Kidney epithelial cell (primary cell): ENCODE measurements at regions not wholly inside any gene's neighbourhood (a gene's known extent, or its start where the extent isn't known, plus 50 kb on each side); places are given as distances from the start of the nearest gene placed in this dataset.

ENCODE experiments used
- DNase-seq: peaks from one replicate; pipeline ENCODE4 v3.0.0-alpha.2; 2010; ENCODE audit warnings: low read depth
- H3K27me3 ChIP-seq: 2 replicates; pipeline ENCODE4 v1.6.0; 2011; ENCODE audit warnings: low read length; ENCODE audit not compliant: control insufficient read depth, insufficient read depth
- H3K36me3 ChIP-seq: 2 replicates; pipeline ENCODE4 v1.5.1; 2011; ENCODE audit warnings: low read length; ENCODE audit not compliant: control insufficient read depth, insufficient read depth
- H3K4me3 ChIP-seq: 2 replicates; pipeline ENCODE4 v1.5.1; 2011; ENCODE audit warnings: low read depth, mild to moderate bottlenecking, control low read depth, low read length
- TF ChIP-seq, protein P1 (sequence below): IDR thresholded peaks from 2 replicates; pipeline ENCODE4 v1.5.1; 2011; ENCODE audit warnings: mild to moderate bottlenecking, moderate library complexity, low read length, control low read depth, inconsistent platforms; ENCODE audit not compliant: insufficient read depth, poor library complexity, severe bottlenecking

DNA sequence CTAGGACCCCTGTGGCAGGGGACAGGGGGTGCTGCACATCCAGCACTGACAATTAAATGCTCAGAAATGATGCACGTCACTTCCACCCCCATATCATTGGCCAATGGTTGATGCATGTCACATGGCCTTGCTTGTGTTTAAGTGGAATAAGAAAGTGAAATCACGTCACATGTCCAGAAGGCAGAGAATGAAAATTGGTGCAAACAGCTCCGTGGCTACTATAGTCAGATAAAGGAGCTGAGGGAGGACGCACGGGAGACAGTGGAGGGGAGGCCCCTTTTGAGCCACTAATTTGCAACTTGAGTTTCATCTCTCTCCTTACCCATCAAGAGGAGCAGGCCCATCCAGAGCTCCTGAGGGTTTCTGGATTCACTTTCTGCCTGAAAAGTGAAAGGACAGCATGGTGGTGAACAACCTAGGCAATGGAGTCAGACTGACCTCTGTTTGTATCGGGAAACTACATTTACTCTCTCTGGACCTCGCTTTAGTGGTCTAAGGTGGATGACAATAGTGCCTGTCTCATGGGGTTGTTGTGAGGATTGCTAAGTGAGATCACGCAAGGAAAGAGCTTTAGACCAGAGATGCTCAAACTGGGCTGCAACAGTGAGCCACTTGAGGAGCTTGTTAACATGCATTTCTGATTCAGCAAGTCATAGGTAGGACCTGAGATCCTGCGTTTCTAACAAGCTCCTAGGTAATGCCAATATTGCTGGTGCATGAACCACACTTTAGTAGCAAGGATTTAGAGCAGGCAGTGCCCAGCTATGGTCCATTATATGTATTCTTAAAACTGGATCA is 133.9 kb upstream of the ADRA1B start:
- no peaks in the 10 kb centered on the region for H3K27me3 ChIP-seq
- no peaks in the 10 kb centered on the region for H3K36me3 ChIP-seq
- H3K4me3 ChIP-seq, result no peak overlapping the region
- TF ChIP-seq, protein P1, sequence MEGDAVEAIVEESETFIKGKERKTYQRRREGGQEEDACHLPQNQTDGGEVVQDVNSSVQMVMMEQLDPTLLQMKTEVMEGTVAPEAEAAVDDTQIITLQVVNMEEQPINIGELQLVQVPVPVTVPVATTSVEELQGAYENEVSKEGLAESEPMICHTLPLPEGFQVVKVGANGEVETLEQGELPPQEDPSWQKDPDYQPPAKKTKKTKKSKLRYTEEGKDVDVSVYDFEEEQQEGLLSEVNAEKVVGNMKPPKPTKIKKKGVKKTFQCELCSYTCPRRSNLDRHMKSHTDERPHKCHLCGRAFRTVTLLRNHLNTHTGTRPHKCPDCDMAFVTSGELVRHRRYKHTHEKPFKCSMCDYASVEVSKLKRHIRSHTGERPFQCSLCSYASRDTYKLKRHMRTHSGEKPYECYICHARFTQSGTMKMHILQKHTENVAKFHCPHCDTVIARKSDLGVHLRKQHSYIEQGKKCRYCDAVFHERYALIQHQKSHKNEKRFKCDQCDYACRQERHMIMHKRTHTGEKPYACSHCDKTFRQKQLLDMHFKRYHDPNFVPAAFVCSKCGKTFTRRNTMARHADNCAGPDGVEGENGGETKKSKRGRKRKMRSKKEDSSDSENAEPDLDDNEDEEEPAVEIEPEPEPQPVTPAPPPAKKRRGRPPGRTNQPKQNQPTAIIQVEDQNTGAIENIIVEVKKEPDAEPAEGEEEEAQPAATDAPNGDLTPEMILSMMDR, result no peak
- DNase-seq, result no peak

DNA sequence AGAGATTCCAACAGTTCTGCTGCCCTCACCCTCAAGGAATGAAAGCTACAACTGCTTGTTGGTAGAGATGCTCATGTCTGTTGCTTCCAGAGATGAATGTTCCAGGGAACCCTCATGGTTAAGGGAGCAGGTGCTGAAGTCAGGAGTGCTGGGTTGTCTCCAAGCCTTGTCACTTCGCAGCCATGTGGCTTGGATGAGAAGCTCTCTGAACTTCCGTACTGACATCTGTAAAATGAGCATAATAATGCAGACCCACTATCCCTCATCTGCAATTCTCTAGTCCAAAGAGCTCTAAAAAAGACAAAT is 133.3 kb upstream of the ADRA1B start:
- Histone ChIP-seq H3K4me3 (no peak overlapping the region), H3K36me3 (no peaks in the 10 kb centered on the region)
- TF ChIP-seq, protein P1, result no peak

DNA sequence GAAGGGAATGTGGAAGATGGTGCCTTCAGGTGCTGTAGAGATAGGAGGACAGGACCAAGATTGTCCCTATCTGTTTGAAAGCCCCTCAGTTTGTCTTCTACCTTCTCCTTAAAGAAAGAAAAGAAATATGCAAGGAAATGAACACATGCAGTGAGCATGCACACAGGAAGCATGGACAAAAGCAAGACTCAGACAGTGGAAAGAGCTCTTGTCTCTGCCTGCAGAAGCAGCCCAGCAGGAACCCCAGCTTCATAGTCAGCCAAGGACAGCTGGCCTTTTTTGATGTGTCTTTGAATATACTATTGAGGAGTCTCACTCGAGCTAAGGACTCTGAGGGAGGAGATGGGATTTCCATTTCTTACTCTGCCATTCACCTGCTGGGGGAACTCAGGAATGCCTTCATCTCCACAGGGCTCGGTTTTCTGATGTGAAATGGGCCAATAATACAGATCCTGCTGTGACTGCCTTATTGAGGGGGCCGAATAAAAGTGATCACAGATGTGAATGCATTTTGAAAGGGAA is 132.5 kb upstream of the ADRA1B start:
- Histone ChIP-seq H3K4me3 (no peak overlapping the region), H3K36me3 (no peaks in the 10 kb centered on the region), H3K27me3 (no peaks in the 10 kb centered on the region)
- DNase-seq, result no peak
- TF ChIP-seq, protein P1, result no peak

More for the DNA sequence above, 133.3 kb upstream of the ADRA1B start:
- no peaks in the 10 kb centered on the region for H3K27me3 ChIP-seq
- no peak for DNase-seq

DNA sequence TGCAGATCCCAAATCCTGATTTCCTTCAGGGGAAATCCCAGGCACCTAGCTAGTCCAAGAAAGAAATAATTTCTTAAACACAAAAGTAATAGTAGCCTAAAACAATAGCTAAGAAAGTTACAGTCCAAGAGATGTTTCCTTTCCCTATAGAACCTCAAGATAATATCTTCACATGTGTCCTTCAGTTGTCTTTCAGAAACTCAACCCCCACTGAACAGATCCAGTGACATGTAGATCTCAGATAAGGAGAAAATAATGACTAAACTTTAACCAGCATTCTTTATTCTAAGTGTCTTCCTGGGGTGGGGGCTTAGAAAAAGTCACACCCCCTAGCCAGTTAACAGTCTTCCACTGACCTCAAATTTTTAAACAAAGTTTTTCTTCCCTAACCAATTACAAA is 131.3 kb upstream of the ADRA1B start:
- TF ChIP-seq, protein P1, result no peak
- H3K27me3 ChIP-seq, result no peaks in the 10 kb centered on the region

DNA sequence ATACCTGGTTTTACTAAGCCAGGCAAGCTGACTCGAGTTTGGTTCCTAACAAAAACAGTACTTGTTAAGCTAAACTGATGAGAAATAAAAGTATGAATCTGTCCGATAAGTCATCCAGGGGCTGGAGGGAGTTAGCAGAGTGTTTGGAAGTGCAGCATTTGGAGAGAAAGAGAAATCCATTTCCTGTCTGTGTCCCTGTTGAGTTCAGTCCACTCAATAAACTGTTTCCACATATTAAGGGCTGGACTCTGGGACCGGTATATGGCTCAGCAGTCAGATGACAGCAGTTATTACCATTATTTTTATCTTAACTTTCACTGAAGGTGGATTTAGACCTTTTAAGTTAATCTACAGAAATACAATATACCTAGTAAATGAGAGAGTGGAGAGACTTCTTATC is 130.6 kb upstream of the ADRA1B start:
- TF ChIP-seq, protein P1, result no peak
- no peak overlapping the region for H3K4me3 ChIP-seq
- DNase-seq, result no peak
- no peaks in the 10 kb centered on the region for H3K27me3 ChIP-seq
- H3K36me3 ChIP-seq, result no peaks in the 10 kb centered on the region

More for the DNA sequence above, 131.3 kb upstream of the ADRA1B start:
- DNase-seq, result no peak
- Histone ChIP-seq H3K36me3 (no peaks in the 10 kb centered on the region), H3K4me3 (no peak overlapping the region)

DNA sequence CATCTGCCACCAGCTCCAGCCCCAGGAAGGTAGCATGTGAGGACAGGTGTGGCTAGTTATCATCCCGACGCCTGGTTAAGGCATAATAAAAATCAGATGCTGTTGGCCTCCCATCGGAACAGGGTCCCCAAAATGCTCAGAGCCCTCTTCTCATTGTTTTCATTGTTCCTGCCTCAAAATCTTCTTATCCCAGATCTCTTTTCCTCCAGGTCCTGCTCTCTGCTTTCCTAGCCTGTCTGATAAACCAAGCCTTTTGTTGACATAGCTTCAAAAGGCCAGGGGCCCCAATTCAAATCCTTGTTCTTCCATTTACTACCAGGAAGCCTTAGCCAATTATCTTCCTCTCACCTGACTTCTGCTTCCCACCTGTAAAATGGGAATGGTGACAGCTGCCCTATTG is 130.1 kb upstream of the ADRA1B start:
- no peaks in the 10 kb centered on the region for H3K36me3 ChIP-seq
- no peak overlapping the region for H3K4me3 ChIP-seq
- TF ChIP-seq, protein P1, result no peak
- no peaks in the 10 kb centered on the region for H3K27me3 ChIP-seq
- no peak for DNase-seq
